ENCODE measurements at regions not wholly inside any gene's neighbourhood (a gene's known extent, or its start where the extent isn't known, plus 50 kb on each side); places are given as distances from the start of the nearest gene placed in this dataset.

- DNase-seq (ENCODE audit: low spot score), result no peak
Measured at GRCh38 chr11:134685793-134686380, 273.8 kb upstream of the B3GAT1 start.

- no peak for DNase-seq (ENCODE audit: low spot score)
Measured at GRCh38 chr11:134684576-134684975, 272.5 kb upstream of the B3GAT1 start.

GRCh38 chr11:134683860-134684259 is 271.8 kb upstream of the B3GAT1 start:
- no peak for DNase-seq (ENCODE audit: low spot score)

GRCh38 chr11:134682577-134682976 is 270.5 kb upstream of the B3GAT1 start:
- no peak for DNase-seq (ENCODE audit: low spot score)

GRCh38 chr11:134679592-134679991 is 267.6 kb upstream of the B3GAT1 start:
- no peak for DNase-seq (ENCODE audit: low spot score)

GRCh38 chr11:134678744-134679143 is 266.7 kb upstream of the B3GAT1 start:
- DNase-seq (ENCODE audit: low spot score), result no peak

- no peak for DNase-seq (ENCODE audit: low spot score)
Measured at GRCh38 chr11:134677891-134678551, 266.0 kb upstream of the B3GAT1 start.

GRCh38 chr11:134677397-134677822 is 265.4 kb upstream of the B3GAT1 start:
- DNase-seq (ENCODE audit: low spot score), result no peak

- no peak for DNase-seq (ENCODE audit: low spot score)
Measured at GRCh38 chr11:134676516-134677287, 264.7 kb upstream of the B3GAT1 start.

- no peak for DNase-seq (ENCODE audit: low spot score)
Measured at GRCh38 chr11:134675983-134676382, 263.9 kb upstream of the B3GAT1 start.

- DNase-seq (ENCODE audit: low spot score), result no peak
Measured at GRCh38 chr11:134674974-134675373, 262.9 kb upstream of the B3GAT1 start.

- DNase-seq (ENCODE audit: low spot score), result no peak
Measured at GRCh38 chr11:134670961-134671370, 258.9 kb upstream of the B3GAT1 start.

- no peak for DNase-seq (ENCODE audit: low spot score)
Measured at GRCh38 chr11:134670247-134670782, 258.3 kb upstream of the B3GAT1 start.

GRCh38 chr11:134669796-134670195 is 257.8 kb upstream of the B3GAT1 start:
- no peak for DNase-seq (ENCODE audit: low spot score)

- DNase-seq (ENCODE audit: low spot score), result no peak
Measured at GRCh38 chr11:134668796-134669195, 256.8 kb upstream of the B3GAT1 start.

- no peak for DNase-seq (ENCODE audit: low spot score)
Measured at GRCh38 chr11:134668076-134668475, 256.0 kb upstream of the B3GAT1 start.

GRCh38 chr11:134667505-134667904 is 255.5 kb upstream of the B3GAT1 start:
- no peak for DNase-seq (ENCODE audit: low spot score)

GRCh38 chr11:134667175-134667500 is 255.1 kb upstream of the B3GAT1 start:
- no peak for DNase-seq (ENCODE audit: low spot score)

GRCh38 chr11:134666273-134667174 is 254.5 kb upstream of the B3GAT1 start:
- DNase-seq (ENCODE audit: low spot score), result no peak

GRCh38 chr11:134665571-134666270 is 253.7 kb upstream of the B3GAT1 start:
- DNase-seq (ENCODE audit: low spot score), result no peak

GRCh38 chr11:134665188-134665535 is 253.1 kb upstream of the B3GAT1 start:
- no peak for DNase-seq (ENCODE audit: low spot score)
